ENCODE measurements at regions not wholly inside any gene's neighbourhood (a gene's known extent, or its start where the extent isn't known, plus 50 kb on each side); places are given as distances from the start of the nearest gene placed in this dataset.
A peak's percentile ranks its signal among the peaks of the same experiment; 100 is the strongest.

- DNase-seq (ENCODE audit: low read depth), result no peak
Observed at GRCh38 chr6:140825731-140826130, 1307.0 kb upstream of the GJE1 start.

GRCh38 chr6:140824595-140824994 lies 1308.1 kb upstream of the GJE1 start:
- no peak for DNase-seq (ENCODE audit: low read depth)

GRCh38 chr6:140821196-140821595 lies 1311.5 kb upstream of the GJE1 start:
- no peak for DNase-seq (ENCODE audit: low read depth)

GRCh38 chr6:140817176-140817575 lies 1315.5 kb upstream of the GJE1 start:
- no peak for DNase-seq (ENCODE audit: low read depth)

GRCh38 chr6:140816681-140817080 lies 1316.0 kb upstream of the GJE1 start:
- DNase-seq (ENCODE audit: low read depth), result no peak

- DNase-seq (ENCODE audit: low read depth), result no peak
Observed at GRCh38 chr6:140812636-140813035, 1320.1 kb upstream of the GJE1 start.

GRCh38 chr6:140811642-140812041 lies 1321.1 kb upstream of the GJE1 start:
- DNase-seq (ENCODE audit: low read depth), result no peak

- DNase-seq (ENCODE audit: low read depth), result no peak
Observed at GRCh38 chr6:140809694-140810101, 1323.0 kb upstream of the GJE1 start.

- no peak for DNase-seq (ENCODE audit: low read depth)
Observed at GRCh38 chr6:140806431-140806830, 1326.3 kb upstream of the GJE1 start.

GRCh38 chr6:140794544-140794943 lies 1338.2 kb upstream of the GJE1 start:
- no peak for DNase-seq (ENCODE audit: low read depth)

- no peak for DNase-seq (ENCODE audit: low read depth)
Observed at GRCh38 chr6:140790109-140790508, 1342.6 kb upstream of the GJE1 start.

- no peak for DNase-seq (ENCODE audit: low read depth)
Observed at GRCh38 chr6:140789466-140789865, 1343.3 kb upstream of the GJE1 start.

- no peak for DNase-seq (ENCODE audit: low read depth)
Observed at GRCh38 chr6:140785926-140786325, 1346.8 kb upstream of the GJE1 start.

- DNase-seq (ENCODE audit: low read depth), result no peak
Observed at GRCh38 chr6:140784573-140784972, 1348.2 kb upstream of the GJE1 start.

- peak; percentile 83 for DNase-seq (ENCODE audit: low read depth)
Observed at GRCh38 chr6:140783504-140783903, 1349.2 kb upstream of the GJE1 start.

- no peak for DNase-seq (ENCODE audit: low read depth)
Observed at GRCh38 chr6:140782941-140783340, 1349.8 kb upstream of the GJE1 start.

GRCh38 chr6:140779991-140780596 lies 1352.6 kb upstream of the GJE1 start:
- DNase-seq (ENCODE audit: low read depth), result no peak

- no peak for DNase-seq (ENCODE audit: low read depth)
Observed at GRCh38 chr6:140779341-140779740, 1353.4 kb upstream of the GJE1 start.

GRCh38 chr6:140777780-140778179 lies 1354.9 kb upstream of the GJE1 start:
- no peak for DNase-seq (ENCODE audit: low read depth)

- no peak for DNase-seq (ENCODE audit: low read depth)
Observed at GRCh38 chr6:140775061-140775460, 1357.7 kb upstream of the GJE1 start.

- no peak for DNase-seq (ENCODE audit: low read depth)
Observed at GRCh38 chr6:140774080-140774505, 1358.6 kb upstream of the GJE1 start.

- DNase-seq (ENCODE audit: low read depth), result no peak
Observed at GRCh38 chr6:140773276-140773675, 1359.4 kb upstream of the GJE1 start.

- DNase-seq (ENCODE audit: low read depth), result no peak
Observed at GRCh38 chr6:140772576-140772975, 1360.1 kb upstream of the GJE1 start.

- DNase-seq (ENCODE audit: low read depth), result no peak
Observed at GRCh38 chr6:140768133-140768532, 1364.6 kb upstream of the GJE1 start.

GRCh38 chr6:140766999-140767398 lies 1365.7 kb upstream of the GJE1 start:
- DNase-seq (ENCODE audit: low read depth), result no peak
